ENCODE measurements at regions not wholly inside any gene's neighbourhood (a gene's known extent, or its start where the extent isn't known, plus 50 kb on each side); places are given as distances from the start of the nearest gene placed in this dataset.

DNA sequence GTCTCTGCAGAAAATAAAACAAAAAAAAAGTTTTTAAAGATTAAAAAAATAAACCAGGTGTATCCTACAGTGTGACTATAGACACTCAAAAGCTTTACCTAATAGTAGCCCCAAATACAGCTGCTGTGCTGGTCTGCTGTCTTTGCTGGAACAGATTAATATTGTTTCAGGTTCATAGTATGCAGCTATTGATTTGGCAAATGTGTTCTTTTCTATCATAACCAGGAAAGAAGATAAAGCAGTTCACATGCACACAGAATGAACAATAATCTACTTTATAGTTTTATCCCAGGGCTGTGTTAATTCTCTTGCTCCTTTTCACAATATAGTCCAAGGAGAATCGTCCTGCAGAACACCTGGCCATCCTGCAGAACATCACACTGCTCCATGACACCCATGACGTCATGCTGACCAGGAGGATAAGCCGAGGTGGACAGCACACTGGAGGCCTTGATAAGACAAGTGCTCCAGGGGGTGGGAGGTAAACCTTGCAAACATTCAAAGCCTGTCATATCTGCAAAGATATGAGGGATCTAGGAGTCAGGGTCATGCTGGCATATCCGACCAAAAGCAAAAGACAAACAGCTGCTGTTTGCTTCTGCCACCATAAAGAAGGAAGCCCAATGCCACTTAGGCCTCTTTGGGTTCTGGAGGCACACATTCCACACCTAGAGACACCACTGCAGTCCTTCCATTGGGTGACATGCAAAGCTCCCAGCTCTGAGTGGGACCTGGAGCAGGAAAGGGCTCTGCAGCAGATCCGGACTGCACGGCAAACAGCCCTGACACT is 86.1 kb upstream of the SLC2A1 start:
- no peaks in the 10 kb centered on the region for H3K4me1 ChIP-seq (ENCODE audit: insufficient read depth, low read length)
- H3K27me3 ChIP-seq (ENCODE audit: insufficient read depth, low read length): no peaks in the 10 kb centered on the region
- no peaks in the 10 kb centered on the region for H3K36me3 ChIP-seq (ENCODE audit: insufficient read depth, low read length)
- H2AFZ ChIP-seq (ENCODE audit: low read depth, low read length): no peak overlapping the region
- H3K9me3 ChIP-seq (ENCODE audit: low read length): peaks cover 2% of the 10 kb centered on the region
- no peak overlapping the region for H3K4me3 ChIP-seq (ENCODE audit: low read length)

DNA sequence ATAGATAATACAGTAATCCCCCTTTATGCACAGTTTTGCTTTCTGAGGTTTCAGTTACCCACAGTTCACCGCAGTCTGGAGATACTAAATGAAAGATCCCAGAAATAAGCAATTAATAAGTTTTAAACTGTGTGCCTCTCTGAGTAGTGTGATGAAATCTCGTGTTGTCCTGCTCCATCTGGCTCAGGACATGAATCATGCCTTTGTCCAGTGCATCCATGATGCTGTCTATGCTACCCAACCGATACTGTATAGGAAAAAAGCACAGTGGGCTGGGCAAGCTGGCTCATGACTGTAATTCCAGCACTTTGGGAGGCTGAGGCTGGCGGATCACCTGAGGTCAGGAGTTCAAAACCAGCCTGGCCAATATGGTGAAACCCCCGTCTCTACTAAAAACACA is 85.0 kb upstream of the SLC2A1 start:
- H3K36me3 ChIP-seq (ENCODE audit: insufficient read depth, low read length): no peaks in the 10 kb centered on the region
- H3K4me3 ChIP-seq (ENCODE audit: low read length): no peak overlapping the region
- no peak overlapping the region for H2AFZ ChIP-seq (ENCODE audit: low read depth, low read length)
- H3K9me3 ChIP-seq (ENCODE audit: low read length): peaks cover 2% of the 10 kb centered on the region
- H3K4me1 ChIP-seq (ENCODE audit: insufficient read depth, low read length): no peaks in the 10 kb centered on the region
- H3K27me3 ChIP-seq (ENCODE audit: insufficient read depth, low read length): no peaks in the 10 kb centered on the region

DNA sequence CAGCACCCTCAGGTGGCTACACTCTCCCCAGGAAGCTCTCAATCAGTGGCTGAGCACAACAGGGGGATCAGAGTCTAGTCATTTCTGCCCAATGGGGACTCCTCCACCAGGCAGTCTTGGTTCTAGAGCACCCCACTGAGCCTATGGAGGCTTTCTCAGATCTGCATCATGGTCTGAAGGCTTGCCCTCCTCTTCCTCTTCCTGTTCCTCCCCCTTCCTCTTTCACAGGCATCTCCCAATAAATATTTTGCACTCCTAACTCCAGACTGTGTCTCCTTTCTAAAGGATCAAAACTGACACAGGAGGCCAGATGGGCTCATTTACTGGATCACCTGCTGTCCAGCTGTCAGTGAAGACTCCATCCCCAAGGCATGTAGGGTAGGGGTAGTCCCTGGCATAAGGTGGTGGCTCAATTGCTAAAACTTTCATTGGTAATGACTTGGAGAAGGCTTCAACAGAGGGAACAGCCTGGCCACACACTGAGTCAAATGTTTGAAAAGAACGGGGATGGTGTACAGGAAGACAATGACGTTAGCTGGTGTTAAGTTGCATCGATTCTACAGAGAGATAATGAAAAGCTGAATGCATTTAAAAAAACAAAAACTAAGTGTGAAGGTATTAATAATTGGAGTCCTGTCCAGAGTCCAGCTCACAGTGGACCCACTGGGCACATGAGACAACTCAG is 84.2 kb upstream of the SLC2A1 start:
- H2AFZ ChIP-seq (ENCODE audit: low read depth, low read length): no peak overlapping the region
- no peaks in the 10 kb centered on the region for H3K27me3 ChIP-seq (ENCODE audit: insufficient read depth, low read length)
- no peaks in the 10 kb centered on the region for H3K36me3 ChIP-seq (ENCODE audit: insufficient read depth, low read length)

DNA sequence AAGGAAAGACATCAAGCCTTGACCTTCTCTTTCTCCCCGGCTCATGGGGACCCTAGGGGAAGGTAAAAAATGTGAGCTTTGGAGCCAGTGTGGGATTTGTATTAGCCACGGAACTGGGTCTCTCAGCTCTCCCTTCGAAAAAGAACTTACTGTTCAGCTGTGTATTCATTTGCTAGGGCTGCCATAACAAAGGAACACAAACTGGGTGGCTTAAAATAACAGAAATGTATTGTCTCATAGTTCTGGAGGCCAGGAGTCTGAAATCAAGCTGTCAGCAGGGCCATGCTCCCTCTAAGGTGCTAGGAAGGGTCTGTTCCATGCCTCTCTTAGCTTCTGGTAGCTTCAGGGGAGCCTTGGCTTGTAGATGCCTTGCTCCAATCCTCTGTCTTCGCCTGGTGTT is 83.5 kb upstream of the SLC2A1 start:
- Histone ChIP-seq H3K4me1 (ENCODE audit: insufficient read depth, low read length) (no peaks in the 10 kb centered on the region), H2AFZ (ENCODE audit: low read depth, low read length) (no peak overlapping the region), H3K4me3 (ENCODE audit: low read length) (no peak overlapping the region), H3K9me3 (ENCODE audit: low read length) (peaks cover 2% of the 10 kb centered on the region), H3K27me3 (ENCODE audit: insufficient read depth, low read length) (no peaks in the 10 kb centered on the region), H3K36me3 (ENCODE audit: insufficient read depth, low read length) (no peaks in the 10 kb centered on the region)

More for the DNA sequence above, 84.2 kb upstream of the SLC2A1 start:
- H3K4me1 ChIP-seq (ENCODE audit: insufficient read depth, low read length): no peaks in the 10 kb centered on the region
- no peak overlapping the region for H3K4me3 ChIP-seq (ENCODE audit: low read length)
- peaks cover 2% of the 10 kb centered on the region for H3K9me3 ChIP-seq (ENCODE audit: low read length)

DNA sequence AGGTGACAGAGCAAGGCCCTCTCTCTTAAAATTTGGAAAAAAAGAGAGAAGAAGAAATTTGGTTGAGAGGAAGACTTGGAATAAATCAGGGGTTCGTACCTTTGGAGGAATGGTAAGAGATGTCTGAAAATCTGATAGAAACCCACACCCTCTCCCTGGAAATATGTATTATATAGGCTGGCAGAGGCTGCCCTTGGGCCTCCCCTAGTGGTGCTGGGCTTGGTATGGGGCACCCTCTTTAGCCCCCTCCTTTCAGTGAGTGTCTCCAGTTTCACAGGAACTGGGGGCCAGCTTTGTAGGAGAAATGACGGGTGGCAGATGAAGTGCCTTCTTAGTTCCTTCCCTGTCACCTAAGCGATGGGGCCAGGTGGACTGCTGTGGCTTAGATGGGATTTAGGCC is 82.9 kb upstream of the SLC2A1 start:
- peaks cover under 1% of the 10 kb centered on the region for H3K9me3 ChIP-seq (ENCODE audit: low read length)
- no peaks in the 10 kb centered on the region for H3K36me3 ChIP-seq (ENCODE audit: insufficient read depth, low read length)
- H3K4me1 ChIP-seq (ENCODE audit: insufficient read depth, low read length): peaks cover 4% of the 10 kb centered on the region
- H3K27me3 ChIP-seq (ENCODE audit: insufficient read depth, low read length): no peaks in the 10 kb centered on the region
- H3K4me3 ChIP-seq (ENCODE audit: low read length): no peak overlapping the region
- H2AFZ ChIP-seq (ENCODE audit: low read depth, low read length): no peak overlapping the region

DNA sequence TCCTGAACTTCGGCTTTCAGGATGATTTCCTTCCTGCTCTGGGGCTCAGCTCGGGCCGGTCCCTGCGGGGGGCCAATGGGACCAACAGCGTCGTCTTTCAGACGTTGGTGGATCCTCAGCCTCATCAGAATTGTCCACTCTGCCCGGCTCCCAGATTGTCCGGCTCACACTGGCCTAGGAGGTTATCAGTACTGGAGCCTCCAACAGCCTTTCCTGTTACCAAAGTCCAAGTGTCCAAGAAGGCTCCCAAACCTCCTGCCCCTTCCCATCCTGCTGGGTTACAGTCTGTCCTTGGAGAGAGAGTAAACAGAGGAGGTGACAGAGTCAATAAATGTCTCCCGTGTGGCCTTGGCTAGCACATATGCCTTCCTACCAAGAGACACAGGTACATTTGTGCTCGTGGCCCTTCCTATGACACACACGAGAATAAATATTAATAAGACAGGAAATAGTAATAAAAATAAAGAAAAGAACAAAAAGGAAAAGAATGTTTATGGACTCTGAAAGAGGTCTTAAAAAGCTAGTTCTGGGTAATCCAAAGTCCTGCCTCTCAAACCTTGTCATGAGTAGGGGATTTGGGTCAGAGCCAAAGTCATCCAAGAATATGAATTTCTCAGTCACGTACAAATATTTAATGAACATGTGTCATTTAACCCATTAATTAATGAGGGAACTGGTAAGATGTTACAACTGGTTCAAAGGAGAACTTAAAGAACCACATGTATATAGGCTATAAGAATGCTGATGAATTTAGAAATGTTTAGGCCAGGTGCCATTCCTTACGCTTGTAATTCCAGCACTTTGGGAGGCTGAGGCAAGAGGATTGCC is 80.8 kb upstream of the SLC2A1 start:
- no peak overlapping the region for H3K4me3 ChIP-seq (ENCODE audit: low read length)
- no peaks in the 10 kb centered on the region for H3K9me3 ChIP-seq (ENCODE audit: low read length)
- H3K4me1 ChIP-seq (ENCODE audit: insufficient read depth, low read length): peaks cover 15% of the 10 kb centered on the region
- H2AFZ ChIP-seq (ENCODE audit: low read depth, low read length): no peak overlapping the region
- H3K36me3 ChIP-seq (ENCODE audit: insufficient read depth, low read length): no peaks in the 10 kb centered on the region
- H3K27me3 ChIP-seq (ENCODE audit: insufficient read depth, low read length): no peaks in the 10 kb centered on the region

DNA sequence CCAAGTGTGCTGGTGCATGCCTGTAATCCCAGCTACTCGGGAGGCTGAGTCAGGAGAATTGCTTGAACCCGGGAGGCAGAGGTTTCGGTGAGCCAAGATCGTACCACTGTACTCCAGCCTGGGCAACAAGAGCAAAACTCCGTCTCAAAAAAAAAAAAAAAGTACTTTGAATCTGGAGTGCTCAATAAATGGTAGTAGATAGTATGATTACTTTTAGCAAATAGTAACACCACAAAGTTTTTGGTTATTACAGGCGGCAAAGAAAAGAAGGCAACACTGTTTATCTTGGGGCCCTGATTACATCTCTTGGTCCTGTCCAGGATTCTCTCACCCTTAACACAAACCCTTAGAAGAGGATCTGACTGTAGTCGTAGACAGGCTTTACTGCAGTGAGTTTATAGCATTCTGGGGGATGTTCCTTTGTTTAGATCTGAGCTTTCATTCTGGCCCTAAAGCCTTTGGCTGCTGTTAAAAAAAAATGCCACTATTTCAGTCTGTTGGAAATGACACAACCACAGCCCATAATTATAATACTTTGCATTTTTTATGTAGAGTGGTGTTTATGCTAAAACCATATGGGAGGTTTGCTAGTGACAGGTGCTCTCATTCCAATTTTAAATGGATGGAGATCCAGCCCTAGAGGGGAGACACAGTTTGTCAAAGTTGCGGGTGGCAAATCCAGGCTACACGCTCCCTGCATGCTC is 79.7 kb upstream of the SLC2A1 start:
- H3K4me3 ChIP-seq (ENCODE audit: low read length): no peak overlapping the region
- H3K27me3 ChIP-seq (ENCODE audit: insufficient read depth, low read length): no peaks in the 10 kb centered on the region
- H2AFZ ChIP-seq (ENCODE audit: low read depth, low read length): no peak overlapping the region
- H3K4me1 ChIP-seq (ENCODE audit: insufficient read depth, low read length): peaks cover 15% of the 10 kb centered on the region
- no peaks in the 10 kb centered on the region for H3K9me3 ChIP-seq (ENCODE audit: low read length)
- no peaks in the 10 kb centered on the region for H3K36me3 ChIP-seq (ENCODE audit: insufficient read depth, low read length)

DNA sequence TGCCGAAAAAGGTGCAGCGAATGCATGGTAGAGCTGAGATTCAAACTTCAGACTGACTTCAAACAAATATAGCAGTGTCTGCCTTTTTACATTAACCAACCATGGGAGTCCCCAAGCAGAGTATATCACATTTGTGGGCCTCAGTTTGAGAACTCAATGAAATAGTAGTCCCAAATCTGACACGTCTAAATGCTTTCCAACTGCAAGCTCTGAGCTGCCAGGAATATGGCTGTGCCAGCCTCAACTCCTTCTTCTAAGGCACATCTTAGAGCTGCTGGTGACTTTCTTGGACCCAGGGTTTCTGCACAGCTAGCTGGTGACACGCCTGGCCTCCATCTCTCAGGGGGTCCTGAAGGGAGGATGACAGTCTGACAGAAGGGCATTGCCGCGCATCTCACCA is 78.8 kb upstream of the SLC2A1 start:
- no peak overlapping the region for H2AFZ ChIP-seq (ENCODE audit: low read depth, low read length)
- no peaks in the 10 kb centered on the region for H3K36me3 ChIP-seq (ENCODE audit: insufficient read depth, low read length)
- peaks cover 15% of the 10 kb centered on the region for H3K4me1 ChIP-seq (ENCODE audit: insufficient read depth, low read length)
- H3K27me3 ChIP-seq (ENCODE audit: insufficient read depth, low read length): no peaks in the 10 kb centered on the region
- no peaks in the 10 kb centered on the region for H3K9me3 ChIP-seq (ENCODE audit: low read length)
- H3K4me3 ChIP-seq (ENCODE audit: low read length): no peak overlapping the region

DNA sequence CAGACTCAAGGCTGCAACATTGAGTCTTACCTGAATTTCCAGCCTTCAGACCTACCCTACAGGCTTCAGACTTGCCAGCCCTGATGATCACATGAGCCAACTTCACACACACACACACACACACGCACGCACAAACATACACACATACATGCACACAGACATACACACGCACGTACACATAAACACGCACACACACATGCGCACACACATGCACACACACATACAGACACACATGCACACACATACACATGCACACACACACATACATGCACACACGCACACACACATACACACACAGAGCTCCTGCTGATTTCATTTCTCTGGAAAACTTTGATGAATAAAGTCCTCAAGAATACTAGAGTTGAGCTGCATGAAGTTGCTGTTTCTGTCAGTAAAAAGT is 78.3 kb upstream of the SLC2A1 start:
- H3K4me1 ChIP-seq (ENCODE audit: insufficient read depth, low read length): peaks cover 15% of the 10 kb centered on the region
- no peak overlapping the region for H2AFZ ChIP-seq (ENCODE audit: low read depth, low read length)

DNA sequence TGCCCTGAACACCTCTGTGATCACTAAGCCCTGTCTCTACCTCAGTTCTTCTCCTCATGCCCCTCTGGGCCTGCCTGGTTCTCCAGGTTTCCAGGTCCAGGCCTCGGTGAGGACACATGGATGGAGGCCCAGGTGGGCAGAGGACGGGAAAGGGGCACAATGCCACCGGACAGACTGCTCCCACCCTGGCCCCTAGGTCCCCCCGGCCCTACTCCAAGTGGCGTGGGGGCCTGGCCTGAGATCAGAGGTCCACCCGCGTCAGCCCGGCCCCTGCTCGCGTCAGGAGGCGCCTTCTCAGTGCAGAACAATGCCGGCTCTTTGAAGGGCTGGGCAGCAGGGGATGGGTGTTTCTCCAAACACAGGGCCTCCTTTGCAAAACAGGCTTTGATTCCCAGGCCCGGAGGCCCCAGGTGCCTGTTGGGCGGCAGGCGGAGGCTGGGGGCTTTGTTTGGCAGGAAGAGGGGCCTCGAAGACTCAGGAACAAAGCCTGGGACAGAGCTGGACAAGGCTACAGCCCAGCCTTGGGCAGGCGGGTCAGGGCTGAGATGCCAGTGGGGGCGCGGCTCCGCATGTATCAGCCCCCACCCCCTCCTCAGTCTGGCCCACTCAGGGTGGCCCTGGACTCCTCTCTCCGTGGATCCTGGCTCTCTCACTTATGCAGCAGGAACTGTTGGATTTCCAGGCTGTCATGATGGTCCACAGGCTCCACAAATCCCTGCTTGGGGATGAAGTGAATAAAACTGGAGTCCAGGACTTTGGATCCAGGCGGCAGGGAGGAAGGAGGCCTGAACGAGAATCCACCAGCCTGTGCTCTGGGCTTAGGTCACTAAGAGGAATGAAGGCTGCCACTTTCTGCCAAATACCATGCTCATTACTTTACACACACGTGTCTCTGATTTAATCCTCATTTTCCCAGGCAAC is 77.4 kb upstream of the SLC2A1 start:
- H3K4me1 ChIP-seq (ENCODE audit: insufficient read depth, low read length): peaks cover 15% of the 10 kb centered on the region
- H3K27me3 ChIP-seq (ENCODE audit: insufficient read depth, low read length): no peaks in the 10 kb centered on the region
- no peak overlapping the region for H3K4me3 ChIP-seq (ENCODE audit: low read length)
- H3K36me3 ChIP-seq (ENCODE audit: insufficient read depth, low read length): no peaks in the 10 kb centered on the region
- H2AFZ ChIP-seq (ENCODE audit: low read depth, low read length): peak overlapping the region; percentile 55
- H3K9me3 ChIP-seq (ENCODE audit: low read length): no peaks in the 10 kb centered on the region

More for the DNA sequence above, 78.3 kb upstream of the SLC2A1 start:
- no peaks in the 10 kb centered on the region for H3K27me3 ChIP-seq (ENCODE audit: insufficient read depth, low read length)
- H3K4me3 ChIP-seq (ENCODE audit: low read length): no peak overlapping the region
- no peaks in the 10 kb centered on the region for H3K9me3 ChIP-seq (ENCODE audit: low read length)
- no peaks in the 10 kb centered on the region for H3K36me3 ChIP-seq (ENCODE audit: insufficient read depth, low read length)

DNA sequence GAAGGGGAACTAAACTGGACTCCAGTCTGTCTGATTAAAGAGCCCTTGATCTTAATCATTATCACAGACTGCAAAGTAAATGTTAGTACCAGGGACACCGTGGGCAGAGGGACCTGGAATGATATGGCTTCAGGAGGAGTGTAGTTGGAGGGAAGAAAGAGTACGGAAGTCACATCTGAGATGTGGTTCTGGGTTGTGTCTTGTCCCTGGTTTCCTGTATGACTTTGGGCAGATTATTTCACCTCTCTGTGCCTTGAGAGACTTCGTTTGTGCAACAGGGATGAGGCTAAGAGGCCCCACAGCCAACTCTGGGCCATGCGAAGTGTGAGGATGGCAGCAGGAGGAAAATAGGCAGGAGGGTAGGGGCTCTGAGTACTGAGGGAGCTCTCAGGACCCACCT is 76.1 kb upstream of the SLC2A1 start:
- Histone ChIP-seq H3K27me3 (ENCODE audit: insufficient read depth, low read length) (no peaks in the 10 kb centered on the region), H3K9me3 (ENCODE audit: low read length) (no peaks in the 10 kb centered on the region), H2AFZ (ENCODE audit: low read depth, low read length) (no peak overlapping the region), H3K4me1 (ENCODE audit: insufficient read depth, low read length) (peaks cover 15% of the 10 kb centered on the region), H3K36me3 (ENCODE audit: insufficient read depth, low read length) (no peaks in the 10 kb centered on the region), H3K4me3 (ENCODE audit: low read length) (no peak overlapping the region)

DNA sequence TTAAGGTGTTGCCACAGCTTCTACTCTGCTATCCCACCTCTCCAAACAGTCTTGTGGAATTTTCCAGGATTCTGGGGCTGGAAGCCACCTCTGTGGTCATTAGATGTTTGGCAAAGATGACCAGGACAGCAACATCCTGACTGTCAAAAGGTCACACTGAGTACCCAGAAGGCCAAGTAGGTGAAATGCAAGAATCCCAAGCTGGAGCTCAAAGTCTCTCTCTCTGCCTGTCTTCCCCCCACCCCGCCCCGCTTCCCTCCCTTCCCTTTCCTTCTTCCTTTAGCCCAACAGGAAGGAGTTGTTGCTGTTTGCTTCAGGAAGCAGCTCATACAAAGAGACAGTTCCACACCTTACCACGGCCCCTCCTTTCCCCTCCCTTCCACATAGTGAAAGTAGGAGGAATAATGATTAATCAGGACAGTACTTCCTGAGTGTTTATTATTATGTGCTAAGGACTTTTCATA is 75.6 kb upstream of the SLC2A1 start:
- H3K36me3 ChIP-seq (ENCODE audit: insufficient read depth, low read length): no peaks in the 10 kb centered on the region
- no peak overlapping the region for H2AFZ ChIP-seq (ENCODE audit: low read depth, low read length)
- H3K9me3 ChIP-seq (ENCODE audit: low read length): no peaks in the 10 kb centered on the region
- no peaks in the 10 kb centered on the region for H3K27me3 ChIP-seq (ENCODE audit: insufficient read depth, low read length)
- no peak overlapping the region for H3K4me3 ChIP-seq (ENCODE audit: low read length)
- H3K4me1 ChIP-seq (ENCODE audit: insufficient read depth, low read length): peaks cover 15% of the 10 kb centered on the region
